Muscle of arm (tissue), 1 donor: ENCODE measurements at regions not wholly inside any gene's neighbourhood (a gene's known extent, or its start where the extent isn't known, plus 50 kb on each side); places are given as distances from the start of the nearest gene placed in this dataset.
"Not testable (repeated sequence)": the region's sequence is repeated elsewhere in the genome, so short reads cannot be mapped to it uniquely, and the experiment has no call there.

Experiments
- DNase-seq: peaks from one replicate; pipeline ENCODE4 v3.0.0-alpha.2; 2013

DNA sequence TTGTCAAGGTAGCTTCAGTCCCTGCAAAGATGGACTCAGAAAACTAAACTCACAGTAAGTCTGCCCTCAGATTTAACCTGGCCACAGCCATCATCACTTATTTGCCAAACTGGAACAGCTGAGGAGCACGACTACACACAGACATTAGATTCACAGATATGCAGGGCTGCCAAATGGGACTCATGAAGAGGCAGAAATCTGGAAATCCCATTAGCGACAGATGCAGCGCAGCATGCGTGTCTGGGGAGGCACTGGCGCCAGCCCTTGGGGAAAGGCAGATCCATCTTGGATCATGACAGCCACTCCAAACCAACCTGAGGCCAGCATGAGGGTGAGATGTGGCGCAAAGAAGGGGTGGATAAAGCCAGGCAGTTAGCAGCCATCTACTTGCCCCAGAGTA is 160.7 kb upstream of the TSC22D2 start:
- DNase-seq = no peak

DNA sequence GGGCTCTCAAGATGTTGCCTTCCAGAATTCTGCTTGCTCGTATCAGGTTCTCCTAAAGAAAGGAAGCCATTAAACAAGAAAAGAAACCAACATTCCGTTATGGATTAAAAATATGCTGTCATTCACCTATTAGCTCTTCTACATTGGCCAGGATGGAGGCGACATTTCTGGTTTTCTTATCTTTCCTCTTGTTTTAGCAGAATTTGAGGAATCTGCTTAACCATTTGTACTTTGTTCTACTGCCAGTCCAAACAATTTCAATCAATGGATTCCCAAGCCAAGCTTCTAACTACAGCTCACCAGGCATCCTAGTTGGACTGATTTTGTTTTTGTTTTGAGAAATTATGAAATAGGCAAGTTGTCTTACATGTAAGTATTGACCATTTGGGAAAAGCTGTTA is 164.6 kb upstream of the TSC22D2 start:
- DNase-seq = no peak

DNA sequence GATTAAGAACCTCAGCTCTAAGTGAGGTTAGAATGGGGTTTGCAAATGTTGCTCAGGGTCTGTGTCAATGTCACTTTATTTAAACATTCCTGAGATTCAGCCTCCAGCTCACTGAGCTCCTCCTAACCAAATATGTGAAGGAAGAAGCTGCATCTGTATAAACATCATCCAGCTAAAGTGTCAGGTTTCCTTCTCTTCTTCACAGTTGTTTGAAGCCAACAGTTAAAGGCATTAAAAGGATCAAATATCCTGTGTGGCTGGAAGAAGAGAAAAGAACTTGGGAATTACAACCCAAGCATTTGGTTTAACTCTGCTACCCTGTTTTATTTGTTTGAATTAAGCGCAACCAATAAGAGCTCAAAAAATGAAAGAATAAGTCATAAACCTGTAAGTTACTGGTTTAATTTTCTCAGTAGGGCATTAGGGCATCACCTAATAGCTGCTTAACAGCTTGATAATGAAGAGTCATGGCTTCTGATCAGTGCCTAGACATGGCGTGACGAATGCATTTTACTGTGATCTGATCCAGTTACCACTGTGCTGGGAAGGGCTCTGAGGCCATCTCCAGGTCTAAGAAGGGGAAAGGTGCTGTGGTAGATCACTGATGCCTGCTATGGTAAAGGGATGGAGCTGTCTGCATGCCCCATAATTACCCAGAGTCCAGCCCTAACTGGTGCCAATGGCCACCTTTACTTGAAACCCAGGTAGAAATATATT is 165.7 kb upstream of the TSC22D2 start:
- no peak for DNase-seq

DNA sequence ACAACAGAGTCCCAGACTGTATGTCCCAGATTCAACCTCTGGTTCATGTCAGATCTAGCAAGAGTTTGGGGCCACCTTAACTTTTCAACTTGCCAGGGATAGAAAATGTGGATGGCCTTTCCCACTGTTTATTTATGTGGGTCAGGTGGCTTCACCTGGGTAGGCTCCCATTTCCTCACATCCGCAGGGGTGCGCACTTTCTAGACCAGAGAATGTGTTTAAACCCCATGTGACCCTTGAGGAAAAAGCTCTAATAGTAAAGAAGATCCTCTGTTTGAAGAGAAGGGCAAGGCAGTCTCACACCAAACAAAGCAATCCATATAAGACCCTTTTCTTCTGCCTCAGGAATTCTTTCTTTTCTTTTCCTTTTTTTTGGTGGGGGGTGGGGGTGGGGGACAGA is 167.2 kb upstream of the TSC22D2 start:
- no peak for DNase-seq

DNA sequence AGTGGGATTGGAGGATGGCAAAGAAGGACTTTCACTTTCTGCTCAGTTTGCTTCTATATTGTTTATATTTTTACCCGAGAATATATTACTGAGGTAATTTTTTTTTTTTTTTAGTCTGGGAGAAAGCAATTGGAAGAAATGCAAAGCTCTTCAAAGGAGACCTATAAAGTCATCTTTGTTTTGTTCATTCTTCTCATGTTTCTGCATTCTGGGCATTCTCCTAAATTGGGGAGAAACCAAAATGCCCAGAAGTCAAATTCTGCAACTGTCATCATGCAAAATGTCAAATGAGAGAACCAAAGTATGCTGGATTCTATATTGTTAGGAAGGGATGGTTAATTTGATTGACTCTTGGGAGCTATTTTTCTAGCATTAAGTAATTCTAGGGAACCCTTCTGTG is 168.3 kb upstream of the TSC22D2 start:
- DNase-seq = no peak

DNA sequence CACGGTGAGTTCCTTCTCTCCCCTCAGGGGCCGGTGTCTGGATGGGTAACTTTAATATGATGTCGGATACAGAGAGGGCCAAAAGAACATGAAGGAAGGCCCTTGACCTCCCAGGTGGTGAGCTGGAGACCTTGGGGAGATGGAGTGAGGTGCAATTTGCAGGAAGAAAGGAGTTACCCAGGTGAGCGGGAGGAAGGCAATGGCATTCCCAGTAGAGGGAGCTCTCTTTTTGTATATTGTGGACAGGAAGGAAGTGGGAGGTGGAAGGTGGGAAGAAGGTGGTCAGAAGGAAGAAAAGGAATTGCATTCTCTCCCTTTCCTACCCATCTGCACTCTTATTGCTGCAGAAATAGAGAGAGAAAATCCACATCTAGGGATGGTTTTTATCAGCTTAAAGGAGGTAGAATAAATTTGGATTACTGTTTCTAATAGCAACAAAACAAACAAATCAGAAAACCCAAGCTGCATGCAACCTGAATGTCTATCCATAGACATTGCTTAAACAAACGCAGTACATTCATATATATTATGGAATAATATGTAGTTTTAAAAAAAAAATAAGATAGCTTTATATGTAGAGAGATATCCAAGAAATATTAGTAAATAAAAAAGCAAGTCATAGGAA is 169.0 kb upstream of the TSC22D2 start:
- no peak for DNase-seq

DNA sequence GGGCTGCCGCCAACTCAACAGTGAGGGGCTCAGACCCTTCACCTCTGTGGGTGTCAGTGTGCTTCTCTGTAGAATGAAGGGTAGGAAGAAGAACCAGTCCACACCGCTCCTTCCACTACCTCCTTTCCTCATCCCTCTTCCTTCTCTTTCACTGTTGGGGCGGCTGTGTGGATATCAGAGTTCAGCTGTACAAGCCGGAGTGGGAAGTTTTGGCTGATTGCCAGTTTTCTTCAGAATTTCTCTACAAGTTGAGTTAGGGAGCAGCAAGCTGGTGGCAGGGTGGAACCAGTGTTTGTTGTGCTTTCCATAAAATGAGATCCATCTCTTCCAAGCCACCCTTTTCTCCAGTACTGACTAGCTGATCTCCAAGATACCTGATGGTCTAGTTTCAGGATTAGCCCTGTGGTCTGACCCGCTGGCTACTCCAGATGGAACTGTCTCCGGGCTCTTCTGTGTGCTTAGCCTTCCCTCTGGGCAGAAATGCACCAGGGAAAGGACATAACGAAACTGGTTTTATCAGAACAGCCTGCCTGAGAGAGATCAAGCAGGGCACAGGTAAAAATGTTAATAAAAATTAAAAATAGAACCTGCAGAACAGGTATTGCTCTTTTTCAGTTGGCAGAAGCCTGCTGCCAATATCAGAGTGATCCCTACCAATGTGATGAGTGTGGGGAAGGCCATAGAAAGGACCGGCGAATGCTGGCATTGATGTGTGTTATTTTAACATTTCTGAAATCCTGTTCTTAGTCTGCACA is 169.9 kb upstream of the TSC22D2 start:
- DNase-seq = no peak

DNA sequence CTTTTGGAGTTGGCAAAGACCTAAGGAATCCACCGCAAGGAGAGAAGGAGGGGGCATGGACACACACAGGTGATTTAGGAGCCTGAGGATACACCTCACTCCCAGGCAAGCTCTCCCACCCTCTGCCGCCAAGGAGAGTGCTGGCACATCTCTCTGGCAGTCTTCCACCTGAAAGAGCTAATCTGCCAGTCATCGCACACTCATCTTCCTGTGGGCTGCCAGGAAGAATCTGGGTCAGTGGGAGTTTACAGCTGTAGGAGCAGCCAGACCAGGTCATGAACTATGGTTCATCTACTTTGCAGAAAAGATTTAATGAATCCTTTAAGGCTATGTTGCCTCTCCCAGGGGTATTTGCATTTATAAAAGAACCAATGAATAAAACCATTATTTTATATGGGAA is 170.6 kb upstream of the TSC22D2 start:
- DNase-seq = no peak

DNA sequence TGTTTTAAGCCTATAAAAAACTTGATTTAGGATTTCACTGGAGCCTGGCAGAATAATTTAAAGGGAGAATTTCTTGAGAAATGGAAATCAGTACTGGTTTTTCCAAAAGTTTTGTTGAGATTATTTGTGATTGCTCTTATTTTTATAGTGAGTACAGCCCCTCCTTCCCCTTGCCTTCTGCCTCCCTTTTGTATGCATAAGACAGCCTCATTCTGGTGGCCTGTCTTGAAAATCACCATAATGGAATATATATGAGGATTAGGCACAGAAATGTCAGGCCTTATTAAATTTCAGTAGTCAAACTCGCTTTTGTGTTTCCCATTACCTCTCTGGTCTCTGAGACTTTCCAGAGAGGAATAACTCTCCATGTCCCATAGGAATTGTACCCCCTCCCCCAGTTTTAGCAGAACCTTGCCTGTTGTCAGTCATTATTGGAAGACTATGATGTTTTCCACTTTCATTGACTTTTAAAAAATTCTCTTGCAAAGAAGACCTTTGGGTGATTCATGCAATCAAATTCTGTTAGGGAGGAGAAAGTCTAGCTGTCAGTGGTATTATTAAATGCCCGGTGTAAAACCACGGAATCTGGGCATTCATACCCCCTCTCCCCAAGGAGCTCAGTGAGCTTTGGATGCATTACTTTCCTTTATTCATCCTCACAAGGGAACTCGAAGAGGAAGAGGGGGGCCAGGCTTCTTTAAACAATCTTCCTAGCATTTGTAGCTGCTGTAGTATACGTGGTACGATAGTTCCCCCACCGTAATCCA is 171.6 kb upstream of the TSC22D2 start:
- no peak for DNase-seq

DNA sequence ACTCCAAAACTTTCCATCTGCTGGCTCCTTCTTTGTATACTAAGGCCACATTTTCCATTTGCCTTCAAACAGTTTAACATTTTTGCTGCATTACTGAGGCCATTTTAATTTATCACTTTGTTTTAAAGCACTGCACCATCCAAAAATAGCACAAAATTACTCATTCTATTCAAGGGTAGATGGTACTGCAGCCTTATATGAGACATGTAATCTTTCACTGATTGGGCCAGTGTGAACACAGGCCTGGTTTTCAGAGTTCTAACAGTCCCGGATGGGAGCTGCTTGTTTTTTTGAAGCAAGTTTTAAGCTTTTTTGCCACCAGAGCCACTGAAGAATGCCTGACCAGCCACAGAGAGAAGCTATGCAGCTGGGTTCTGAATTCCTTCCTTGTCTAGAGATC is 172.3 kb upstream of the TSC22D2 start:
- no peak for DNase-seq

DNA sequence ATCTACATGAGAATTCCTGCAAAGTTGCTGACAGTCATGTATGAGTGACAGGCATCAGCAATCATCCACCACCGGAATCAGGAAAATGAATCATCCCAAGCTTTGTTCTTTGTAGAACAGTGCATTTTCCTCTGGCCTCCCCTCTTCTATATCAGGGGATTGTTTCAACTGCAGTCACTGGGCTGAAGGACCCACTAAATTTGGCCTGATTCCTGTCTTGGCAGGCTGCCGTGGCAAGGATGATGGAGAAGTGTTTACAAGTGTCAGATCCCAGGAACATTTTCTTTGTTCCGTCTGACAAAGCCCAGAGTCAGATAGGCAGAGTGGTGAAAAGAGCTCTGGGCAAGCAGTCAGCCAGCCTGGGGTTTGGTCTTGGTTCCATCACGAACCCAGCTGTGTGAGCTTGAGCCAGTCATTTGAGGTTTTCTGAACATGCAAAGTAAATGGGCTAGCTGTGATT is 175.1 kb upstream of the TSC22D2 start:
- no peak for DNase-seq

DNA sequence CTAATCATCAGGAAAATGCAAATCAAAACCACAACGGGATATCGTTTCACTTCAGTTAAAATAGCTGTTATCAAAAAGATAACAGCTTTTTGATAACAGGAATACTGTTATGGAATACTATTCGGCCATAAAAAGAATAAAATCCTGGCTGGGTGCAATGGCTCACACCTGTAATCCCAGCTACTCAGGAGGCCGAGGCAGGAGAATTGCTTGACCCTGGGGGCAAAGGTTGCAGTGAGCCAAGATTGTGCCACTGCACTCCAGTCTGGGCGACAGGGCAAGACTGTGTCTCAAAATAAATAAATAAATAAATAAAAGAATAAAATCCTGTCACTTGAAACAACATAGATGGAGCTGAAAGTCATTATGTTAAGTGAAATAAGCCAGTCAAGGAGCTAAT is 178.1 kb upstream of the TSC22D2 start:
- no peak for DNase-seq

DNA sequence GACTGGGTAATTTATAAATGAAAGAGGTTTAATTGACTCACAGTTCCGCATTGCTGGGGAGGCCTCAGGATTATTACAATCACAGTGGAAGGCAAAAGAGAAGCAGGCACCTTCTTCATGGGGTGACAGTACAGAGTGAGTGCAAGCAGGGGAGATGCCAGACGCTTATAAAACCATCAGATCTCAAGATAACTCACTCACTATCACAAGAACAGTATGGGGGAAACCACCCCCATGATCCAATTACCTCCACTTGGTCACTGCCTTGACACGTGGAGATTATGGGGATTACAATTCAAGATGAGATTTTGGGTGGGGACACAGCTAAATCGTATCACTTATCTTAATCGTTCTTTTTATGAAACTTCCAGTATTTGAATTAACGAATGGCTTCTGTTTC is 179.5 kb upstream of the TSC22D2 start:
- DNase-seq = not testable (repeated sequence)

DNA sequence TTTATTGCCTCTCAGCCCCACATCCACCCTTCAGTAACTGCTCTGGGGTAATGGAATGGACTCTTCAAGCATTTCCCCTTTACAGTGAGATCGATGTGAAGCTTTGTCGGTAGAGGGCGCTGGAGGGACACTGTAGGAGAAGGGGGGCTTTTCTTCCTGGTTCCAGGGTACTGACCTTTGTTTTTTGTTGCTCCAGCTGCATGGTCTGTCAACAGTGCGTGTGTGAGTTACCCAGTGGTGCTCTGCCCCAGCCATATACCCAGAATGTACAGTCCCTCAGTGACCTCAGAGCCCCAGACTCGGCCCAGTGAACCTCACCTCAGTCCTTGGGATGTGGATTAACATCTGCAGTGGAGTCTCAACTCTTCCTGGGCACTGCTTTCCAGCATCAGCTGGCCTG is 180.3 kb upstream of the TSC22D2 start:
- no peak for DNase-seq

DNA sequence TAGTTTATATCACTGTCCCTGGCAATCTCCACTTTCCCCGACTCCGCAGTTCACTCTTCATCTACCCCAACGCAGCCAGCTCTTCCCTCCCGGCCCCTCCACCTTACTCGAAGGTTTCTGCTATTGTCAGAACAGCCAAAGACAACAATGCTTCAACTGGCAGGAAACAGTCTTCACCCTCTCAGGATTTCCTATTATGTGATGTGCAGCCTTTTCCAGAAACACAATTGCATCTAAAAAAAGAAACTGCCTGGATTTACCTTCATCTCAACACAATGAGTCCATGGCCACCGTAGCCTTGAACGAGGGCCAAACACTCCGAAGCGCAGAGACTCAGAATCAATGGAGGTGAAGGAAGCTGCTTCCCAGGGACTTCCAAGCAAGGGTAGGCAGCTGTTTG is 182.1 kb upstream of the TSC22D2 start:
- DNase-seq = peak; percentile 24

DNA sequence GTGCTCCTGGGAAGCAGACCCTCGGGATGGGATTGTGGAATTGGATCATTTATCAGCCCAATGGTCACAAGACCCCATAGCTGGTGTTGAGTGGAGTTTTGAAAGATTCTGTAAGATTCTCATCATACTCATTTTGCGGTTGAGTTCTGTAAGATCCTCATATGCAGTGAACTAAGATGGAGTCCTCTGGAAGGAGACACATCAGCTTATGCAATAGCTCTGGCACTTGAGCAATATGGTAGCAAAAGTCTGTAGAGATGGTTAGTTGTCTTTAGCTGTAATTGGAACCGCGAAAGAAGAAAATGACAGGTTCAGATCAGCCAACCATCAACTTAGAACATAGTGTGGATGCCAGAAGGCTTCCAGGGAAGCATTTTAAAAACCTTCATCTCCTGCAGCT is 184.5 kb upstream of the TSC22D2 start:
- DNase-seq = no peak

DNA sequence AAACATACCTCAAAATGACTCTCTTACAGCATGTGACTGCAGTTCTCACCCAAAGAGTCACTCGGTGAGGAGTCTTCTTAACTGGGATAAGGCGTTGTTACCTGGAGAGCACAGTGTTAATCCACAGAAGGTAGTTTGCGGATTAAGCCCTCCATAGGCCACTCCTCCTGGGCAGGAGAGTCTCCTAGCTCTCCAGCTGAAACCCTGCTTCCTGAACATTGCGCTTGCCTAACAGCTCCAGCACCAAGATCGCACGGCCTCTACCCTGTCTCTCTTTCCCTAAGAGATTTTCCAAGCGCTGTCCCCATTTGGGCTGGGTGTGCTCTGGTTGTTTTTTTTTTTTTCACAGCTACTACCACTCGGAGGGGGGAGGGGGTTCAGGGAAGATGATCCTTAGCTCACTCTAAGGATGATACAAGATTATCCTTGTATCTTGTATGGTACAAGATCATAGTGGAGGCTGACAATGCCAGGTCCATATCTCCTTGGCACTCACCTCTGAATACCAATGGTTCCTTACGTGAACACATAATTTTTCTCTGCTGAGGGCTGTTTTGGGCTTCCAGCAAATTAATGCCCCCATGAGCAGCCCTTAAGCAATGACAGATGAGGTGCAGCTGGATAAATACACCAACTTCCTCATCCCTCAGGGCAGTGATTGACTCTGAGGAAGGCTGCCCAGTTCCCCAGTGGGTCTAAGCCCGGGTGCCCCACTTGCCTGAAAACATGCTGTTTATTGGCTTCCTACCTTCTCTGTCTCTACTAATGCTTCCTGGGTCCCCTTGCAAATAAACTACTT is 185.2 kb upstream of the TSC22D2 start:
- DNase-seq = no peak

DNA sequence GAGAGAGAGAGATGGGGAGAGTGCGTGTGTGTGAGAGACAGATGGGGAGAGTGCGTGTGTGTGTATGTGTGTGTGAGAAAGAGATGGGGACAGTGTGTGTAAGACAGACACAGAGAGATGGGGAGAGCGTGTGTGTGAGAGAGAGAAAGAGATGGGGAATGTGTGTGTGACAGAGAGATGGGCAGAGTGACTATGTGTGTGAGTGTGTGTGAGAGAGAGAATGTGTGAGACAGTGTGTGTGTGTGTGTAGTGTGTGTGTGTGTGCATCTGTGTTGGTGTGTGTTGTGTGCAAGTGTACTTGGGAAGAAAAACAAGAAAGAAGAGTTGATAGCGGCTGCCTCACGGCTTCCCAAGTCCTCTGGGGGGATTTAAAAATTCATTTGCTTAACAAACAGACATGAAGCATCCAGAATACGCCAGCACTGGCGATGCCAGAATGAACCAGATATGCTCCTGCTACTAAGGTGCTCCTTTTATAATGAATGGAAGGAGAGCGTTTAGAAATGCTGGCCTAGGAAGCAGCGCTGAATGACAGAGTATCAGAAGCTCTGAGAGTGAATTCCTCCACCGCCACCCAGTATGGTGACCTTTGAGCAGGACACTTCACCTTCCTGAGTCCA is 186.1 kb upstream of the TSC22D2 start:
- no peak for DNase-seq

DNA sequence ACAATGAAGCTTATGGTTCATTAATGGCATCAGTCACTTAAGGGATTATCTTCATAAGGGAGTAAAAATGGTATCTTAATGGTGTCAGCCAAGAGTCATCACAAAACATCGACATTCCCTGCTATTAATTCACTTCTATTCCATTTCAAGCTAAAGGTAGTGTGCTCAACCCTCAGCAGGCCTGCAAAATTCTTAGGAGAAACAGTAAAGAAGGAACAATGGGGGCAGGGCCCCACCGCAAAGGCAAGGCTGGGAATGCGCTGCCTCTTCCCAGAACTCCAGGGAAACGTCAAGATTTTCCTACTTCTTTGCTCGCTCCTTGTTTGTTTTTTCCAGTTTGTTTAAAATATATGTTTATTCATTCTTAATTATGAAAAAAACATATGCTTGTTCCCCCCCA is 187.3 kb upstream of the TSC22D2 start:
- peak; percentile 28 for DNase-seq

DNA sequence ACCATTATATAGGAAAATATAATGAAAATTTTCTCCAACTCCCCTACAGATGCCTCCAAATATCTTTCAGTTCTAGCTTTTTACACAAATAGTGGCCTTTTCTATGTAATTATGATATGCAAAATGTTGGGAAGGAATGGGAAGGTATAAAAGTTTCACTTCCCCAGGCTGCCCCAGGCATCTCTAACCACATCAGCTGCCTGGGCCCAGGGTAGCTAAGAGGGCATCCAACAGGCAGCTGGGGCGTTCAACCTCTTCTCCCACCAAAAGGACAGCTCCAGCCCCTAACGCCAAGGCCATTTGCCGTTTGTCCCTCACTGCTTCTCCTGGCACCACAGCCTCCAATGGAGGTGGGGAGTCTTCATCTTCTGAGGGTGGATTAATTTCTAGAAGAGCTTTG is 188.1 kb upstream of the TSC22D2 start:
- no peak for DNase-seq

DNA sequence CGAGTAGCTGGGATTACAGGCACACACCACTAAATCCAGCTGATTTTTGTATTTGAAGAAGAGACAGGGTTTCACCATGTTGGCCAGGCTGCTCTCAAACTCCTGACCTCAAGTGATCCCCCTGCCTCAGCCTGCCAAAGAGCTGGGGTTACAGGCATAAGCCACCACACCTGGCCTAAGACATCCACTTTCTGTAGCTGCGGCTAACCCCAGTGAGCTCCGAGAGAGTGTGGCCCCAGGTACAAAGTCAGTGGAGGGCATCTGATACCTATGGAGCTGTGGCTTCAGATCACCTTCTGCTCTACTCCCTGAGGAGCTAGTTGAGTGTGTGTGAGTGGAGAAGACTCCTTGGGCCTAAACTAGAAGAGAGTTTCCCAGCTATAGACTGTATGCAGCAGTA is 189.3 kb upstream of the TSC22D2 start:
- DNase-seq = no peak
